ENCODE measurements at regions not wholly inside any gene's neighbourhood (a gene's known extent, or its start where the extent isn't known, plus 50 kb on each side); places are given as distances from the start of the nearest gene placed in this dataset.
"Not testable (repeated sequence)": the region's sequence is repeated elsewhere in the genome, so short reads cannot be mapped to it uniquely, and the experiment has no call there.

GRCh38 chr2:82256288-82256687 is 1951.7 kb upstream of the LRRTM1 start:
- no peak for DNase-seq (ENCODE audit: low spot score)

DNA sequence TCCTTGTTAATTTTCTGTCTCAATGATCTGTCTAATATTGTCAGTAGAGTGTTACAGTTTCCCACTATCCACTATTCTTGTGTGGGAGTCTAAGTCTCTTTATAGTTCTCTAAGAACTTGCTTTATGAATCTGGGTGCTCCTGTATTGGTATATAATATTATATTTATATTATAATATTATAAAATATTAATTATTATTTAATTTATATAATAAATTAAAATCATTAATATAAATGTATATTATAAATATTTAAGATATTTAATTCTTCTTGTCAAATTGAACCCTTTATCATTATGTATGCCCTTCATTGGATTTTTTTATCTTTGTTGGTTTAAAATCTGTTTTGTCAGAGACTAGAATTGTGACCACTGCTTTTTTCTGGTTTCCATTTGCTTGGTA is 1950.2 kb upstream of the LRRTM1 start:
- no peak for DNase-seq (ENCODE audit: low spot score)

GRCh38 chr2:82246220-82246775 is 1941.7 kb upstream of the LRRTM1 start:
- DNase-seq (ENCODE audit: low spot score): no peak

DNA sequence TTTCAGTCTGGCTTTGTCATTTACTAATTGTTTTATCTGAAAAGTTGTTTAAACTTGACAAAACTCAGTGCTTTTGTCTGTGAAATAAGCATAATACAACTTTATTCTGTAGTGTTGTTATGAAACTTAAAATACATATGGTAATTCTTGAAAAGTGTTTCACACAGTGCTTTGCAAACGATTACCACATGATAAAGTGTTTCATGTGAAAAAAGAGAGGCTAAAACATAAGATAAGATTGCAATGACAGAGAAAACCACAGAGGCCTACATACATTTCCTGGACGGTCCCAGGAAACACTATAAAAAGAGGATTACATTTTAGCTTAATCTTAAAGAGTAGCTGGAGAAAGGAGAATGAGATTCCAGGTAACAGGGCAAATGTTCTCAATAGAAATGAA is 1934.6 kb upstream of the LRRTM1 start:
- no peak for DNase-seq (ENCODE audit: low spot score)

GRCh38 chr2:82237994-82238662 is 1933.6 kb upstream of the LRRTM1 start:
- no peak for DNase-seq (ENCODE audit: low spot score)

GRCh38 chr2:82234283-82234874 is 1929.8 kb upstream of the LRRTM1 start:
- no peak for DNase-seq (ENCODE audit: low spot score)

DNA sequence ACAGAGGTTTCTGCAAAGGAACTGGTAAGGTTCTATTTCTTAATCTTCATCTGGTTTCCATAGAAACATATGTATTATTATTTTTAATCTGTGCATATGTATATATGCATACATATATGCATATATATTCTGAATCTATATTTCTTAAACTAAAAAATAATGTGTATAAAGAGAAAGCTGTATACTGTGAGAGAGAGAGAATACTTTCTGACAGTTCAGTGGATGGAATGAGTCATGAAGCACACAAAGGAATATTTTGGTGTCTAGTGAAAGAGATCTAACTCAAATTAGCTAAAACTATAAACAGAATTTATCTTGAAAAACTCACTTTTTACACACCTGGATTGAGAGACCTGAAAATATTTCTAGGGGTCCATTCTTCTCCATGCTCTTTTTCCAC is 1929.3 kb upstream of the LRRTM1 start:
- DNase-seq (ENCODE audit: low spot score): no peak

DNA sequence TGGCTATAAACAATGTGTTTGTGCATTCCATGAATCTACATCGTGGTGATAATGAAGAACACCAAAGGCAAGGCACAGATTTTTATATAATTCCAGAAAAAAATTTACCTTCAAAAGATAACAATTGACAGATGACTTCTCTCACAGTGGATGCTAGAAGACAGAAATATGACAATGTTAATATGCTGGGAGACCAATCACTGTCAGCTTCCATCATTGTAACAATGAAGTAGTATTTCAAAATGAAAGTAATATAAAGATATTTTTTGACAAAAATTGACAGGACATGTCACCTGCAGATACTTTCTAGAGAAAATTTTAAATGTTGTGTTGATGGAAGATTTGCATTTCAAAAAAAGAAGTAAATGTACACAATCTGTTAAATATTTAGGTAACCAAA is 1925.9 kb upstream of the LRRTM1 start:
- DNase-seq (ENCODE audit: low spot score): no peak

- no peak for DNase-seq (ENCODE audit: low spot score)
These were observed 1921.9 kb upstream of the LRRTM1 start for GRCh38 chr2:82226441-82226840.

DNA sequence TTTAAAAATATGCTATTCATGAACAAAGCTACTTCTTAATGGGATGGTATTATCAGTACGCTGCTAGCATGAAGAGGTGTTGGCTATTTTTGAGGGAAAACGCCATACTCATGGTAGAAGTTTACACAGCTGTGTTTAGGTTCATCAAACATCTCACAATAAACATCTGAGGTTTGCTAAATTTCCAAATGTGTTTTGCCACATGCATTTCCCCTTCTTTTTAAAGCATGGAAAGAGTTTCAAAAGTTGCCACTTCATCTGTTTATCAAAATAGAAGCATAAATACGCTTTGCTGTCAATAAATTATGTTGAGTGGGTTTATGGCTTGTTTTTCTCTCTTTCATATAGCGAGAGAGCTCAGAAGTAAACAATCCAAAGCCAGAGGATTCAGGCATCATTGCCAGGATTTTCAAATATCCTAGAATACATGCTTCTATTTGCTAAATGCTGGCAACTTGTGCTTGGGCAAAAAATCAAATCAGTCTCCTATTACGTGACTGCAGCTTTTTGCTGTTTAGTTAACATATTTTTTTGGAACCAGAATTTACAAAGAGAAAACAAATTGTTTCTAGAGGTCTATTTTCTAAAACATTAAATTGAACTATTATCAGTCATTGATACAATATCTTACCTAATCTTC is 1919.9 kb upstream of the LRRTM1 start:
- no peak for DNase-seq (ENCODE audit: low spot score)

DNA sequence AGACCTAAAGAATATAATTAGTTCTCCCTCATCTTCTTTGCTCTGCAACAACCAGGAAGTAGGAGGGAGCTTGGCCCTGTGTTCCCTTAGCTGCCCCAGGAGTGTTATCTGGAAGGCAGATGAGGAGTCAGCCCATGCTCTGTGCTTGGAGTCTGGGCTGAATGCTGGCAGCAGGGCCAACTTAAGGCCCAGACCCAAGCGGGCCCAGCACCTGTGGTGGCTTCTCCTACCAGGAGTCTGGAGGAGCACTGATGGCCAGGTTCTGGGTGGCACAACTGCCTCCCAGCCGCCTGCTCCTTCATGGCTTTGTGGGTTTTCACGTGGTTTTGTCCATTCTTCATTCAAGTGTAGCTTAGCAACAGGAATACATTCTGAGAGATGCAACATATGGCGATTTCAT is 1910.7 kb upstream of the LRRTM1 start:
- no peak for DNase-seq (ENCODE audit: low spot score)

GRCh38 chr2:82199493-82199852 is 1894.9 kb upstream of the LRRTM1 start:
- no peak for DNase-seq (ENCODE audit: low spot score)

DNA sequence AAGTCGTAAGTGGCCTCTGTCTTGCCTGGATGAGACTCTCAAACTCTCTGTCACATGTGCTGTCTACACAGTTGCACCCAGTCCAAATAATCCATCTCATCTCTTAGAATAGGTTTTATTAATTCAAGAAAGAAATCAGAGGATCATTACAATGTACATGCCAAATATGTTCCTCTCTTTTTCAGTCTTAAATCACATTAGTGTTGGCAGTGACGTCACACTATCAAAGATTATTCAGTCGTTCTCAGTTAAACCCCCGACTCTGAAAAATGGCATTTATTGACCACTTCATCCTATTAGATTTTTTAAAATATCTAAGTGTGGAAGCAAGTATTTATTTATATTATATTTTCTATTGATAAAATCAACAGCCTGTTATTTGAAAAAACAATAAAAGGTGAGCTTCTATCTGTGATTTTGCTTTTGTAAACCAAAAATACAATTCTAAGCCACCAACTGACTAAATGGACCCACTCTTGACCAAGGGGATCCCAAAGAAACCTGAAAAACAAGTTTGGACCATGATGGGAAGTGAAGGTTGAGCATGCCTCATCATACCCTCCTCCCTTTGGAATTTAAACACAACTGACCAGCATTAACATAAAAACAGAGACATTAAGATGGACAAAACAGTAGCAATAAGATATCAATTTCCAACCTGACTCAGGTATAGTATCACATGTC is 1894.4 kb upstream of the LRRTM1 start:
- no peak for DNase-seq (ENCODE audit: low spot score)

DNA sequence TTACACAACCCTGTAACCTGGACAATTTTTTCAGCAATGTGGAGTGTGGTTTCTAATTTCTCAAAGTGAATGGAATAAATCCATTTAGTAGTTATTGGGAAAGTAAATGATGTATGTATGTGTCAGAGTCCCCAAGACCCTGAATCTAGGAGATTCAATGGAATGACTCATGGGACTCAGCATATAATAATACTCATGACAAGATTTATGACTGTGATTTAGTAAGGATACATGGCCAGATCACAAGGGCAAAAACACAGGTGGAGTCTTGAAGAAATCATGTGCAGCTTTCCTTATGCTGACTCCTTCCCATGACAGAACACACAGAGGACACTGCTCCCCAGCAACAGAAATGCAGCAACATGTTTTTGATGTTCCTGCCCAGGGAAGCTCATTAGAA is 1877.7 kb upstream of the LRRTM1 start:
- DNase-seq (ENCODE audit: low spot score): no peak

DNA sequence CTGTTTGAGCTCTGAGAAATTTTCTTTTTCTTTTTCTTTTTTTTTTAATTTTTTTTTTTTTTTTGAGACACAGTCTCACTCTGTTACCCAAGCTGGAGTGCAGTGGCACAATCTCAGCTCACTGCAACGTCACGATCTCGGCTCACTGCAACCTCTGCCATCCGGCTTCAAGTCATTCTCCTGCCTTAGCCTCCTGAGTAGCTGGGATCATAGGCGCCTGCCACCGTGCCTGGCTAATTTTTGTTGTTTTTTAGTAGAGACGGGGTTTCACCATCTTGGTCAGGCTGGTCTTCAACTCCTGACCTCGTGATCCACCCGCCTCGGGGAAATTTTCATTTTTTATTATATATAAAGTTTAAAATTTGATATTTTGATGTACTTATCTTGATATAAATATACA is 1870.7 kb upstream of the LRRTM1 start:
- not testable (repeated sequence) for DNase-seq (ENCODE audit: low spot score)

DNA sequence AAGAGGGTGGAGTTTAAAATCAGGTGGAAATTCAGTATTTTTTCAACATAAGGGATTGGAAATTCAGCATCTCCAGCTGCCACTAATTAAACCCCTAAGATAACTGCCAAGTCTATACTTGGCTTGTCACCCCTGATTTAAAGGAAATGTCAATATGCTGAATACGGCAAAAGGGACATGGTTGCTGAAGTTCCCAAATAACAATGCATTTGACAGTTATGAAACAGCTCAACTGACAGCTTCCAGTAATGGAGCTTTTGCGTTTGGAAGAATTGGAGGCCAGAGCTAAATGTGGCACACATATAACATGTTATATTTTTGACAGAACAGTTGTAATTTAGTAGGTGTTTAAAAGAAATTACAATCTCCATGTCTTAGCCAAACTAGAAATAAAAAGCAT is 1867.9 kb upstream of the LRRTM1 start:
- DNase-seq (ENCODE audit: low spot score): no peak

DNA sequence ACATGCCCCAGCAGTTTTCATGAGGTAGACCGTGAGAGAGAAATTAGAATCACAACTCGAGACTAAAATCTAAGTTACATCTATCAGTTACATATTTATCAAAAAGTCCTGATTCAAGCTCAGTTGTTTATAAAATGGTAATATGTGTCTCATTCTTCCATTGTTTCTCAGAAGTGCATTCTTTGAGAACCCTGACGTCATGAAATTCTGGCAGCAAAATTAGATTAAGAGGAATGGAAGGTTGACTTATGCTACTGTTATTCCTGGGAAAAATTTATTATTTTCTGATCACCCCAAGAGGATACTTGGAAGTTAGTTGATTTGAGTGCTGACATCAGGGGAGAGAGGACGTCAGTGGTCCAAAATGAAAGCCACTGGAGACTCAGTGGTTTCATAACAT is 1864.8 kb upstream of the LRRTM1 start:
- no peak for DNase-seq (ENCODE audit: low spot score)

- no peak for DNase-seq (ENCODE audit: low spot score)
These were observed 1860.8 kb upstream of the LRRTM1 start for GRCh38 chr2:82165377-82165776.

DNA sequence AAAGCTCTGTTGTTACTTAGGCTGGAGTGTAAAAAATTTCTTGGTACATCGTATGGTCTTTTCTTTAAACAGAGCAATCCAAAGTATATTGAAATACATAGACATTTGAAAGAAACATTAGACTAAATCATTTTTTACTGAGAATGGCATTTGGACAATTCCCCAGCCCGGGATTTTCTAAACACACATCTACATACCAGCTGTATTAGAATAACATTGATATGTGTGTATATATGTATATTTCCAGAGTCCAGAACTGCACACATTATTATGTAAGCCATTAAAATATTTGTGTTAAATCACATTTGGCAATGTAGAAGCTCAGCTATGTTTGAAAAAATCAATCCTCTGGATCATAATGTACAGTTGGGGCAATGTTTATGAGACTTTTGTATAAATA is 1853.6 kb upstream of the LRRTM1 start:
- no peak for DNase-seq (ENCODE audit: low spot score)

DNA sequence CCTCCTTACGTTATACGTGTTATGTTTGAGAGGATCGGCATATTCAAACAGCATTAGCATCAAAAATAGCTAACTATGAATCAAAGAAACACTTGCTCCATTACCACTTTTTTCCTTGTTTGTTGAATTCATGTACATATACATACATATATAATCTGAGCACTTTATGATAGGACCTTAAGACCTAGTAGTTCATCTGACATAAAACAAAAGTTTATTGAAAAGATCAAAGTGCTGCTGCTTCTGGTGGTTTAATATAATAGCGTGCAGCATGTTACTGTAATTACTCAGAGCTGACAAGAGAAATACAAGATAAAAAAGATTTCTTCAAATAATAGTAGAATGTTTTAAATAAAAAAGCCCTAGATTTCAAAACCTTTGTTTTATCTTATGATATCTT is 1850.9 kb upstream of the LRRTM1 start:
- no peak for DNase-seq (ENCODE audit: low spot score)

- DNase-seq (ENCODE audit: low spot score): no peak
These were observed 1838.8 kb upstream of the LRRTM1 start for GRCh38 chr2:82143343-82143742.

GRCh38 chr2:82139979-82140611 is 1835.5 kb upstream of the LRRTM1 start:
- peak; percentile 95 for DNase-seq (ENCODE audit: low spot score)
